GM19438 (cell line): ENCODE measurements at regions not wholly inside any gene's neighbourhood (a gene's known extent, or its start where the extent isn't known, plus 50 kb on each side); places are given as distances from the start of the nearest gene placed in this dataset.

Source experiments
- ATAC-seq: cut with Tn5 transposase; IDR thresholded peaks from one replicate; pipeline ENCODE4 v1.9.1; 2021; ENCODE audit warnings: low read depth; ENCODE audit not compliant: unreplicated experiment

DNA sequence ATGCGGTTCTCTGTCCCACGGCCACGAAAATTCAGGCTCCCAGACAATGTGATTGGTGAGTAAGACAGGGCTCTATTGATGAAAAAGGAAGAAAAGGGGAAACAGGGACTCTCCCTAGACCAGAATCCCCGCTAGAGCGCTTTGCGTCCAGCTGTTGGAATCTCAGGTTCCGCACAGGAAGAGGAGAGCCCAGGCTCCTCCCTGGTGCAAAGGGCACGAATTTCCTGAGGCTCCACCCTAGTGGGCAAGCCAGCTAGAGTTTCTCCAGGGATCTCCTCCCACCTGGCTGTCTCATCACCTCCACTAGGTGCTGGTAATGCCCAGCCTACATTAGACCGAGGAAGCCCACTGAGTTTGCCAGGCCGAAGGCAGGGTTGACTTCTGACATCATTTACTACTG is 135.9 kb upstream of the SOX4 start:
- ATAC-seq, result no peak

DNA sequence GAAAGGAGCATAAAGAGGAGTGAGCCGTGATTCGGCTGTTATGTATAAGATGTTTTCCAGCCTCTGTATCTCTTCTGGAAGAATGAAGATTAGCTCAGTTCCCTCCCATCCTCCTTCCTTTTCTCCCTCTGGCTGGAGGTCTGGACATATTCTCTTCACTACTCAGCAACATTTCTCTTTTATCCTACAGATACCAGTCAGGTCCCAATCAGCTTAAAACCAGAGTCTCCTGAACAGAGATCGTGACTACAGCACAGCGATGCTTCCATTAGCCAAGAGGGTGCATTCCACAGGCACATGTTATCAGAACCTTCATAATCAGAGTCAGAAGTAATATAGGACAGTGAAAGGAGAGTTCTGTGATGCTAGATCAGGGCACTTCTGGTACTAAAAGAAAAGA is 133.9 kb upstream of the SOX4 start:
- no peak for ATAC-seq

DNA sequence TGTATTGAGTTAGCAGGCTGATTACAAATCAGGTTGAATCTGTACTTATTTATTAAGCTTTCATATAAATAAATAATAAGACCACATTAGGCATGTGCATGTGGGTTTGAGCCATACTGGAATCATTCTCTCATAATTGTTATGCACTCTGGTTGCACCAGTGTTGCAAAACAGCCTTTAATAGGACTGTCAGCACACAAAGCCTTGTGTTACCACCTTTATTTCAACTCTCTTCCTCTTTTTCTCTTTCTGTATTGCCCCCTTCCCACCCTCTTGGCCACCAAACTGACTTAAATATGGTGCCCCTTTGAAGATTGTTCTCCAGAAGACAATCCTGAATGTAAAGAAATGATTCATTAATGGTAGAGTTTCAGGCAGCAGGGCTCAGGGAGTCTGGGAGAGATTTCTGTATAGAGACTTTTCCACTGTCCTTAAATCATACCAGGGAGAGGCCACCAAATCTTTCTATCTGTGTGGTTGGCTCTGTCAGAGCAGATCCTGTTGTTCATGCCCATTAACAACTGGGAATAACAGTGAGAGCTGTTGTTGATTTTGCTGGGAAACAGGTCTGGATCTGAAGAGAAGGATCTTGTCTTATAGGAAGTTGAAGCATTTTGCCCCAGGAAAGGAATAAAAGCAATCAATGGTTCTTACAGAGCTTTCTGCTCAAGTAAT is 131.6 kb upstream of the SOX4 start:
- ATAC-seq, result no peak

DNA sequence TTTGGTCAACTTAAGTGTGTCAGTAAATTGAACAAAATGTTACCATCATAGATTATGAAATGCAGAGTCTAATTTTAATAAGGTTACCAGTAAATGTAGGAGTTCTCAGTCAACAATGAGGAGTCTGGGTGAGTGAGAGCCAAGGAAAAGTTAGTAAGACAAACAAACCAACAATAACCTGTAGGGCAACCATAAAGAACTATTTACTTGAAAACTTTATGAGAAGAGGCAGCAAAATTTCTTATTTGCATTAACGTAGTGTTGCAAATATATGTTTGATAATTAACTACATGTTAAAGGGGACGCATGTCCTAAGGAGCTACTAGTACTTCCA is 131.1 kb upstream of the SOX4 start:
- ATAC-seq, result no peak

DNA sequence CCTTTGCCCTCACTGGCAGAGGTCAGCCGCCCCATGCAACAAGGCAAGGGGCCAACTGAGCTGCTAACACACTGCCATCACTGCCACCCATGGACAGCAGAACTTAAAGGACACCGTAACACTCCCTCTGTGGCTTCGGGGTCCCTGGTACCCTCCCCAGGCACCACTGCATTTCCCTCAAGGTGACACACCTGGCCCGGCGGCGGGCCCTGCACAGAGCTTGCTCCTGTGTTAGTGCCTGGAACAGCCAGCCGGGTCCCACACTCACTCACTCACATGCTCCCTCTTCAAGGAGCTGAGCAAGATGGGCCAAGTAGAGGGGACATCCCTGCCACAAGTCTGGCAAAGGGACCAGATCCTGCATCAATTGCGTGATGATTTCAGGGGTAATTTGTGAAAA is 126.5 kb upstream of the SOX4 start:
- ATAC-seq, result no peak

DNA sequence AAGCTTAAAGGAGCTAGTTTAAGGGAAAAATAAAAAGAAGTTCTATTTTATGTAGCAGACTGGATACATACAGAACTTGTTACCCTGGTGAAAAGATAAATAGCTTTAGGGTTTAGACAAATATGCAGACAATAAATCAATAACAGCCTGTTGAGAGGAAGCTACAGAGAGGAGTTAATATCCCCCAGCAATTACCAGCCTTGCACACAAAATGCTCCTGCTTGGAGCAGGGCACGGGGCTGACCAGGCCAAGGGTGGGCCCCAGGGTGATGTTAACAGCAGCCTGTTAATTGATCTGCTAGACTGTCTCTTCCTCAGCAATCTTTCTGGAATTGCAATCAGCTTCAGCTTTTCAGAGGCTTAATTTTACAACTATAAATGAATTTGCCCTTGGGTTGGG is 125.1 kb upstream of the SOX4 start:
- no peak for ATAC-seq

DNA sequence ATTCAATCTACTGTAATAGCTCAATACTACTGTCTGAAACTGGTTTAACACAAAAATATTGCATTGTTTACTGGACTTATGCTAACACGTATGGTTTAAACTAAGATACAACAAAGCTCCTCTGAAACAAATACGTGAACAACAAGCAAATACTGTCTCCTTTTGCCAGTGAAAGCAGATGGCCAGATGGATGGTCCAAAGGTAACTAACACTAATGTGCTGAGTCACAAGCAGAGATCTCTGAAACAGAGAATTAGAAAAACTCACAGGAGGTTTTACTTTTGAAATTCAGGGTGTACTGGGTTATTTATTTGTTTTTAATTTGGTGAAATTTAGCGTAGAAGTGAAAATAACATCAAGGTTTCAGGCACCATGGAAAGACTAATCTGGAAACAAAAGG is 124.3 kb upstream of the SOX4 start:
- no peak for ATAC-seq

DNA sequence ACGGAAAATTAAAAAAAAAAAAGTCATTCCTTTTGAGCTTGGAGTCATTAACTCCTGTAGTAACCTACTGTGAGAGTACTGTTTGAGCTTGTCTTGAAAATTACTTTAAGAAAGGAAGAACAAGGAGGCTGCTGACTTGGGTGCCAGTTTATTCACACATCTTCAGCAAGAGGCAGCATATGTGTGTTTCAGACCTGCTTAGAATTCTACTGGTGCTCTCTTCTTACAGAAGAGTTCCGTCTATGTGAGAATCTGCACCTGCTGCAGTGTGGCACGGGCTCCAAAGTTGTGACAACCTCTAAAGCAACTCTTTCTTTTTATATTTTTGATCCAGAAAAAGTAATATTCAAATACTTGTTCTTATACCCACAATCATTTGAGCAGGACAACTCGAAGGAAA is 117.4 kb upstream of the SOX4 start:
- ATAC-seq, result no peak

DNA sequence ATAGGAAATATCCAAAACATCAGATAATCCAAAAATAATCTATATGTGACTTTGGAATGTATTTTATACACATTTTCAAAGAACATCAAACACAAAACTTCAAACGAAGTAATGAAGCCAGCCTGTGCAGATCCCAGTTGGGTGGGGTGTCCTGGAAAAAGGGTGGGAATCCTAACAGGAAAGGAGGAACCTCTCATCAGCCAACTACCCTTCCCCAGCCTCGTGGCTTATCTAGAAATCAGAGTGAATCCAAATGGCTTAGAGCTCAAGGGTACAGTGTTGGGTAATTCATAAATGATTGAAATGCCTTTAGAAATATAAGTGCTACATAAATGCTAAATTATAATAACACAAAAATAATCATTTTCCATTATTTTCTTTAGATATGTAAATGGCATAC is 115.1 kb upstream of the SOX4 start:
- ATAC-seq, result no peak

DNA sequence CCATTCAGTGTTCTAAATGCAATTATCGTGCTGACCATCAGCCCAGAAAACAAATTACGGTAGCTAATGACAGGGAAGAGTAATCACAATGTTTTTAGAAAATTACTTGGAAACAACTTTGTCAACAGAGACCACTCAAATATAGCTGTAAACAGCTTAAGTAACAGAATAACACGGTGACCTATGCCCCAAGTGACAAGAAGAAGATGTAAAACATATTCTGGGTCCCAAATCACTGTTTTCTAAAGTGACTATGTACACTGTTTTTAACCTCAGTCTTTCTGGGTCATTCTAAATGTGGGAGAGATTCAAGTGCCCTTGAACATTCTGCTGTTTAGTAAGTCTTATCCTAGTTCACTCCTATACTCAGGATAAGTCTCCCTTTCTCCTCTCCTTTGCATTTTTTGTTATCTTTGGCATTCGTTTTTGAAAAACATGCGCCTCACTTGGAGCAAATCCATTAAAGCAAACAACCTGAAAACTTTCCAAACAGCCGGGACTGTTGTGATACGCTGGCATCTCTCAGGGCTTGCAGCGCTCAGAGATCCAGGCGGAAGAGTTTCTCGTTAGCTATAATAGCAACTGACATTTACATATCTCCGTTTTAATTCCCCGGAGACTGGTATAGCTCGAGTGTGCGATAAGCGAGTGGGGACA is 114.5 kb upstream of the SOX4 start:
- no peak for ATAC-seq

DNA sequence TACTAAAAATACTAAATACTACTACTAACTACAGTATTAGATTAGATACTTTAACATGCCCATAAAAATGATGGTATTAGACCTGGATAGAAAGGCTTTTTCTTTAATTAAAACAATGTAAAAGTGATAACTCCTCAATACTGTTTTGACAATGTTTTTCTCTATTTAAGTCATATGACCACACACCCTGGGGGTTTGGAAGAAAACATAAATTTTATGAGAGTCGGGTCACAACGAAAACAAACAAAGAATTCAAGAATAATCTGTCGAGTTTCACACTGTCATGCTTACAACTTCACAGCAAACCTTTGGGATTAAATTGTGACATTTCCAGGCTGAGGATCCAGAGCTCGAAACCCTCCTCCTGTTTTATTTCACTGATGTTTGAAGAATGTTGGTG is 107.4 kb upstream of the SOX4 start:
- ATAC-seq, result no peak

DNA sequence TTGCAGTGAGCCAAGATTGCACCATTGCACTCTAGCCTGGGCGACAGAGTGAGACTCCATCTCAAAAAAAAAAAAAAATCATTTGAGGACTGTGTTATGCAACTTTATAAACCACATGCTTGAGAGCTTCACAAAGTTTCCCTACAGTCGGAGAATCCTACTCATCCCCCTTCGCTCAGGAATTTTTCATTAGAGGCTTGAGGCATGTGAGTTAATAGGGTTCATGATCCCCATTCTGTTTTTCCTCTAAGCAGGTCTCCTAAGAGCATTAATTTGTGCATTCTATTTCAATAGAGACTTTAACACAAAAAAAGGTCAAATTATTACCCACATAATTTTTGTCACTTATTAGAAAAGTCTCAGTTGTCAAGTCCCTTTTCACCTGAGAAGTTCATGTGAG is 103.7 kb upstream of the SOX4 start:
- ATAC-seq, result no peak

DNA sequence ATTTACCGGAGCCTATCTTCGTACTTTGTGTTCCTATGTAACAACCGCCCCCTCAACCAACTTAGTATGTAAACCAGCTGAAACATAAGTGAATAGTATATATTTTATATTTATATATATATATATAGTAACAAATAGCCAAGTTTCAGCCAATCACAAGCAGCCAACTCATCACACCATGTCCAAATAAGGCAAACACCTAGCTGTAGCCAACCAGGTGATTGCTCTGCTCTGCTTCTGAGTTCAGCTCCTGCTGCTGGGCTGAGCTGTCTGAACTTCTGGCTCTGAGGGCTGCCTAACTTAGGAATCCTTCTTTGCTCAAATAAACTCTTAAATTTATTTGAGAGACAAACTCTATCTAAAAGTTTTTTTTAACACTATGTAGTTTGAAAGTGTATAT is 101.6 kb upstream of the SOX4 start:
- ATAC-seq, result no peak

DNA sequence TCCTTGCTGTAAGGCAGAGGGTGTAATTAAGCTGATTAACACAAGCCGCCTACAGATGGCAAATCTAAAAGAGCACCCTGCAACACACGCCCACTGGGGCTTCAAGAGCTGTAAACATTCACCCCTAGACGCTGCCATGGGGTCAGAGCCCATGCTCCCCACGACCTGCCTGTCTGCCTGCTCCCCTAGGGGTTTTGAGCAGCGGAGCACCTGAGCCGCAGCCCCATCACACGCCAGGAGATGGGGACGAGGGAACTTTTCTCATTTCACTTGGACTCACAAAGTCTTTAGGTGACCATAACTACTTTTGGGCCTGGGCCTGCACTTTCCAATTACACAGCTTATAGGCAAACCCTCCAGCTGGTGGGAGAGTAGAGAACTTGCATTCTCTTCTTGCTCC is 99.0 kb upstream of the SOX4 start:
- ATAC-seq, result no peak

DNA sequence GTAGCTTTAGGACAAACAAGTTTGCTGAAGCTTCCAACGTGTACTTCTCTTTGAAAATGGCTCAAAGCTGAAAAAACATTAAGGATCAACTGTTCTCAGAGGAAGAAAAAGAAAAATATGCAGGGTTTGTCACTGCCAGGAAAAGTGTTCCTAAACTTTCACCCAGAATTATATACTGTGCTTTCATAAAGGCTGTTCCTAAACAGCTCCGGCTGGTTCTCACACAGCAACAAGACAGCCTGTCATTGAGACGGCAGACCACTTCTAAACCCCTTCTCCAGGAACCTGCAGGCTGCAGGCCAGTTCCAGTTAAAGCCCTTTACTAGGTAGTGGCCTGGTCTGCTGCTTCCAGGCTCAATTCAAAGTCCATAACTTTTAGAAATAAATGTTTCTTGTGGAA is 97.4 kb upstream of the SOX4 start:
- ATAC-seq, result no peak

DNA sequence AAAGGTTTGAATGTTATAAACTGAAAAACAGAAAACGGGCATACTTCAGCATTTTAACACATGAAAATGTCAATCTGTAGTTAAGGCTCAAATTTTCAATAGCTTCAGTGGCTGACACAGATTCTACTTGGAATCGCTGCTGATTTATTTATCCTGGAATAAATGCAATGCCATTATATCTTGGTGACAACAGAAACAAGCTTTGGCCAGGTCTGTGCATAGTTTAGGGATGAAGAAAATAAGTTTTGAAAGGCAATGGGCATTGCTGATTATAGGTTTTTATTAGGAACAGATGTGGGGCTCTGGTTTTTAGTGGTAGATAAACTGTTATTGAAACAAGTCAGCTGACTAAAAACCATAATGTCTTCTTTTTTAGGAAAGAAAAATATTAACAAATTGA is 96.8 kb upstream of the SOX4 start:
- no peak for ATAC-seq

DNA sequence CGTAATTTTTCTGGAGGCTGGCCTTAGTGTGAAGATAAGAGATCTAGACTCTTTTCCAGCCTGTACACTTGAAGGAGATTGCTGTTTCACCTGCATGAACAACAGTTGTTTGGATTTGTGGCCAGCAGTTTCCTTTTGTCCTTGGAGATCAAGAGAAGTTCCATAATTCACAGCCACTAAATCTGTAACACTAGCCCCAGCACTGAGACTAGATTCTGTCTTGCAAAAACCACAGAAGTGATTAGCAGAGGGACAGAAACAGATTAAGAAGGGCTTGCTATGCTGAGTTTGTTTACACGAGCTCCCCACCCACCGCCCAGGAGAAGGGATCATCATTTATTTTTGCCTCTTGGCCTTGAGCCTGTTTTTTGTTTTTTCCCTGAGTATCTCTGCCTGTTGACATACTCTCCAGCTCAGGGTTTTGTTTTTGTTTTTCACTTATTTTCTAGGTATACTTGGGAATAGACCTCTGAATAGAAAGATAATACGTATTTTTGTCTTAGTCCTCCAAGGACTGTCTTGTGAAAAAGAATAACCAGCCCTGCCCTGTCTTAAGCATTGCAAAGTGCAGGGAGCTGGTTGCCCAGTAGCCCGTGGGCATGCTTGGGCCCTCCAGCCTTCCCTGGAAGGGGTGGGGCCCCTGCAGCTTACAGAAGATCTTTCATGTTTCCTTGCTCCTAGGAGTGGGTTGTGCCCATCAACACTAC is 93.1 kb upstream of the SOX4 start:
- ATAC-seq, result no peak

DNA sequence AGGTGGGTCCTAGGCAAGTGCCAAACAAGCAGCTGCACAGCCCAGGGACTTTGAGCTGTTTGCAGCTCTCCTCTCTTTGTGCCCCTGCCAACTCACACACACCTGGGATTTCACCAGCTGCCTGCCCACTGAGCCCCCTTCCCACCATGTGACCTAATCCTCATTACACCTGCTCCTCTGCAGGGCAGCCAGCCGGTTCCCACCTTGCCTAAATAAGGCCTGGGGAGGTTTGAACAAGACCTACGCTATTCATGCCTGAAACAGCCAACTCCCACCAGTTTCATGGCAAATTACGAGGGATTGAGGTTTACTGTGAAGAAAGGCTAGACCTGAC is 92.6 kb upstream of the SOX4 start:
- no peak for ATAC-seq

DNA sequence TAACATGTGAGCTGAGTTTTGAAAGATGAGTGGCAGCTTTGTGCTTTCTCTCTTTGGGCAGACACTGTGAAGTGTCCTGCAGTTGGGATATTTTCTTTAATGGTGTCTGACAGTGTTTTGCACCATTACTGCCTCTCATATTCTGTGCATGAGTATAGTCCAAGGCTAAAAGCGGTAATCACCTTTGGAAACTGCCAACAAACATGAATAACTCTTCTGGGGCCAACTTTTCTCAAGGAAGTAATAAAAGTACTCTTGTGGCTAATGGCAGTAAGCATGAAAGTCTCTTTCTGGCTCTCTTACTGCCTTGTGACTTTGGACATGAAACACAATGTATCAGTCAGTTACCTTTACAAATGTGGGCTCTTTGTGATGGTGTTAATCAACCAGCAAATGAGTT is 91.7 kb upstream of the SOX4 start:
- ATAC-seq, result no peak

DNA sequence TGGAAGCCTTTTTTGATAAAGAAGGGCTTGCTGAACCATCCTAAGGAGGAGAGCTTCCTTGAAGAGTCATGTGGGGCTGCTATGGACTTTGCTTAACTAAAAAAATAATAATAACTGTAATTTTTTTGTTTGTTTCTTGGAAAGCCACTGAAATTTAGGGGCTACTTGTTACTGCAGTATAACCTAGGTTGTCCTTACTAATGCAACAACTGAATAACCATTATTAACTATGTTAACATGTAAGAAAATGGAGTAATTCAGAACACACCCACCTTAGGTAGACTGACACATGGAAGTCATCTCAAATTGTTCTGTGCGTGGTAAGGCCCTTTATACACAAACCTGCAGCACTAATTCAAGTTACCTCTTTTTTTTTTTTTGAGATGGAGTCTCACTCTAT is 90.9 kb upstream of the SOX4 start:
- ATAC-seq, result no peak

DNA sequence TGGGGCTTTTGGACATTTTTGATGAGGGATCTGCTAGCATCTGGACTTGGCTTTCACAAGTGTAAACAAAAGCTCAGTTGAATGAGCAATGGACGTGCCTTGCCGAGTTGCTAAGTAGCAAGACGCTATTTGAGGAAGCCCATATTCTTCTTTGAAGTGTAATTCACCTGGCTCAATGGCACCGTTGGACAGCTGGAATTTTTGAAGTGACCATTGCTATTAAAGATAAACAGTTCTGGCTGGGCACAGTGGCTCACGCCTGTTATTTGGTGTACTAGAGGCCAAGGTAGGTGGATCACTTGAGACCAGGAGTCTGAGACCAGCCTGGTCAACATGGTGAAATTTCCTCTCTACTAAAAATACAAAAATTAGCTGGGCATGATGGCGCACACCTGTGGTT is 88.8 kb upstream of the SOX4 start:
- ATAC-seq, result no peak

DNA sequence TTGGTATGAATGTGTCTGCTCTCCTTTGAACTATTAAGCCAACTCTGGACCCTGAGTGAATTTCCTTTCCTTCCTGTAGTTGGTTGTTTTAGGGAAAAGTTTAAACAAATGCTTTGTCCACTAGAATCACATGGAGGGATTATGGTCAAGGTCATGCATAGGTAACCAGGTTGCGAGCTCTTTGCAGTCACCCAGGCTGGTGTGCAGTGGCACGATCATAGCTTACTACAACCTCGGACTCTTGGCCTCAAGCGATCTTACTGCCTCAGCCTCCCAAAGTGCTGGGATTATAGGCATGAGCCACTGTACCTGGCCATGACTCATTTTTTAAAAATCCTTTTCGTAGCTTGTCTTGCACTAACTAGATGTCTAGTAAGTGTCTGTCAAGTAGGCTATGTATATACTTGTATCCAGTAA is 88.0 kb upstream of the SOX4 start:
- ATAC-seq, result no peak
